Epithelial cell of prostate (primary cell): ENCODE measurements at regions not wholly inside any gene's neighbourhood (a gene's known extent, or its start where the extent isn't known, plus 50 kb on each side); places are given as distances from the start of the nearest gene placed in this dataset.

Source experiments
- DNase-seq: peaks from one replicate; pipeline ENCODE4 v3.0.0-alpha.2; 2011; ENCODE audit warnings: low read depth, low spot score
- H3K27ac ChIP-seq: fragments of 450-650 bp; 2 replicates; pipeline ENCODE4 v1.5.1; 2017; ENCODE audit warnings: mild to moderate bottlenecking

GRCh38 chr1:209062081-209062620 is 521.4 kb upstream of the CAMK1G start:
- no peak overlapping the region for H3K27ac ChIP-seq
- no peak for DNase-seq

GRCh38 chr1:209062863-209063262 is 520.7 kb upstream of the CAMK1G start:
- DNase-seq = no peak
- no peak overlapping the region for H3K27ac ChIP-seq

GRCh38 chr1:209063767-209064659 is 519.5 kb upstream of the CAMK1G start:
- DNase-seq = no peak
- H3K27ac ChIP-seq = no peak overlapping the region

GRCh38 chr1:209064850-209065706 is 518.4 kb upstream of the CAMK1G start:
- DNase-seq = no peak
- no peak overlapping the region for H3K27ac ChIP-seq

GRCh38 chr1:209072481-209072880 is 511.0 kb upstream of the CAMK1G start:
- H3K27ac ChIP-seq = no peak overlapping the region
- no peak for DNase-seq

- H3K27ac ChIP-seq = no peak overlapping the region
- no peak for DNase-seq
These were observed 509.6 kb upstream of the CAMK1G start for GRCh38 chr1:209073879-209074278.

GRCh38 chr1:209074575-209075250 is 508.8 kb upstream of the CAMK1G start:
- H3K27ac ChIP-seq = no peak overlapping the region
- no peak for DNase-seq

- no peak for DNase-seq
- no peak overlapping the region for H3K27ac ChIP-seq
These were observed 506.8 kb upstream of the CAMK1G start for GRCh38 chr1:209076688-209077087.

- no peak overlapping the region for H3K27ac ChIP-seq
- no peak for DNase-seq
These were observed 503.2 kb upstream of the CAMK1G start for GRCh38 chr1:209080170-209080781.

GRCh38 chr1:209086486-209087192 is 496.9 kb upstream of the CAMK1G start:
- no peak for DNase-seq

GRCh38 chr1:209094384-209094783 is 489.1 kb upstream of the CAMK1G start:
- H3K27ac ChIP-seq = no peak overlapping the region
- no peak for DNase-seq

More at GRCh38 chr1:209086486-209087192, 496.9 kb upstream of the CAMK1G start:
- no peak overlapping the region for H3K27ac ChIP-seq

- DNase-seq = peak; percentile 29
- H3K27ac ChIP-seq = no peak overlapping the region
These were observed 487.6 kb upstream of the CAMK1G start for GRCh38 chr1:209095627-209096595.

- DNase-seq = no peak
- H3K27ac ChIP-seq = no peak overlapping the region
These were observed 483.1 kb upstream of the CAMK1G start for GRCh38 chr1:209100460-209100859.

- no peak for DNase-seq
- no peak overlapping the region for H3K27ac ChIP-seq
These were observed 482.4 kb upstream of the CAMK1G start for GRCh38 chr1:209101106-209101505.

- DNase-seq = no peak
These were observed 481.4 kb upstream of the CAMK1G start for GRCh38 chr1:209102120-209102519.

GRCh38 chr1:209102531-209102930 is 481.0 kb upstream of the CAMK1G start:
- DNase-seq = no peak
- no peak overlapping the region for H3K27ac ChIP-seq

More at GRCh38 chr1:209102120-209102519, 481.4 kb upstream of the CAMK1G start:
- no peak overlapping the region for H3K27ac ChIP-seq

GRCh38 chr1:209103092-209103491 is 480.4 kb upstream of the CAMK1G start:
- DNase-seq = no peak

GRCh38 chr1:209104646-209105045 is 478.9 kb upstream of the CAMK1G start:
- DNase-seq = no peak

More at GRCh38 chr1:209103092-209103491, 480.4 kb upstream of the CAMK1G start:
- no peak overlapping the region for H3K27ac ChIP-seq

More at GRCh38 chr1:209104646-209105045, 478.9 kb upstream of the CAMK1G start:
- no peak overlapping the region for H3K27ac ChIP-seq
